WTC11 (cell line): ENCODE measurements at regions not wholly inside any gene's neighbourhood (a gene's known extent, or its start where the extent isn't known, plus 50 kb on each side); places are given as distances from the start of the nearest gene placed in this dataset.

Source experiments
- ATAC-seq: fragments of 200-7000 bp; cut with Tn5 transposase; 2 replicates; pipeline ENCODE4 v1.10.0; 2021; ENCODE audit warnings: mild to moderate bottlenecking, moderate library complexity
- CTCF ChIA-PET: fragments of 300-600 bp; sonication (Branson Sonifier 250); formaldehyde crosslinking; loops from one replicate; lab custom pipeline; 2021; ENCODE audit warnings: antibody characterized with exemption; lab: Charles Lee
- POLR2A ChIA-PET: fragments of 350-600 bp; sonication (Branson Sonifier 250); formaldehyde crosslinking; loops from one replicate; lab custom pipeline; 2021; ENCODE audit warnings: antibody characterized with exemption; lab: Charles Lee
- DNase-seq: peaks from one replicate; pipeline ENCODE4 v3.0.0; 2021; ENCODE audit warnings: low spot score
- H3K27ac Mint-ChIP-seq: 2 replicates; pipeline ENCODE4 v1.8.0; 2021; ENCODE audit warnings: mixed read lengths
- H3K27me3 Mint-ChIP-seq: 2 replicates; pipeline ENCODE4 v1.8.0; 2021; ENCODE audit warnings: low read depth, mild to moderate bottlenecking, moderate library complexity, mixed read lengths
- H3K36me3 Mint-ChIP-seq: 2 replicates; pipeline ENCODE4 v1.8.0; 2021; ENCODE audit warnings: mixed read lengths
- H3K4me1 Mint-ChIP-seq: 2 replicates; pipeline ENCODE4 v1.8.0; 2022; ENCODE audit warnings: mixed read lengths
- H3K4me3 Mint-ChIP-seq: 2 replicates; pipeline ENCODE4 v1.8.0; 2021; ENCODE audit warnings: mild to moderate bottlenecking, moderate library complexity, mixed read lengths
- H3K9me3 Mint-ChIP-seq: 2 replicates; pipeline ENCODE4 v1.8.0; 2021; ENCODE audit warnings: mixed read lengths
- CBFB ChIP-seq: sonication (generic); formaldehyde crosslinking; IDR thresholded peaks from 2 replicates; pipeline ENCODE4 v1.8.1; 2022; ENCODE audit warnings: mild to moderate bottlenecking, low read depth, missing genetic modification reagents
- FOXJ3 ChIP-seq: sonication (generic); formaldehyde crosslinking; IDR thresholded peaks from 2 replicates; pipeline ENCODE4 v1.9.0; 2021; ENCODE audit warnings: missing genetic modification reagents, mild to moderate bottlenecking, borderline replicate concordance
- GRHL2 ChIP-seq: fragments of 250-450 bp; sonication (Bioruptor Pico); IDR thresholded peaks from 2 replicates; pipeline ENCODE4 v1.8.0; 2022; ENCODE audit warnings: mild to moderate bottlenecking, moderate library complexity; ENCODE audit not compliant: insufficient replicate concordance, severe bottlenecking
- NFE2L1 ChIP-seq: sonication (generic); formaldehyde crosslinking; IDR thresholded peaks from 2 replicates; pipeline ENCODE4 v1.8.1; 2023; ENCODE audit warnings: missing genetic modification reagents
- NFYB ChIP-seq: sonication (generic); formaldehyde crosslinking; conservative IDR thresholded peaks from 2 replicates; pipeline ENCODE4 v1.8.0; 2022; ENCODE audit warnings: low read depth, missing genetic modification reagents
- SMAD3 ChIP-seq: sonication (generic); formaldehyde crosslinking; IDR thresholded peaks from 2 replicates; pipeline ENCODE4 v1.8.0; 2022; ENCODE audit warnings: missing genetic modification reagents, mild to moderate bottlenecking, borderline replicate concordance
- SP1 ChIP-seq: sonication (generic); formaldehyde crosslinking; conservative IDR thresholded peaks from 2 replicates; pipeline ENCODE4 v1.8.1; 2022; ENCODE audit warnings: missing genetic modification reagents
- ZNF138 ChIP-seq: sonication (generic); formaldehyde crosslinking; conservative IDR thresholded peaks from 2 replicates; pipeline ENCODE4 v1.8.1; 2022; ENCODE audit warnings: mild to moderate bottlenecking, moderate library complexity, missing genetic modification reagents
- ZNF671 ChIP-seq: fragments of 250-450 bp; sonication (Bioruptor Pico); IDR thresholded peaks from 2 replicates; pipeline ENCODE4 v1.8.0; 2021; ENCODE audit warnings: mild to moderate bottlenecking
- TF ChIP-seq, protein P1 (sequence below): sonication (generic); formaldehyde crosslinking; IDR thresholded peaks from 2 replicates; pipeline ENCODE4 v1.8.0; 2022; ENCODE audit warnings: missing genetic modification reagents
- TF ChIP-seq, protein P2 (sequence below): fragments of 250-450 bp; sonication (Bioruptor Pico); conservative IDR thresholded peaks from 2 replicates; pipeline ENCODE4 v1.9.0; 2021; ENCODE audit warnings: mild to moderate bottlenecking
- TF ChIP-seq, protein P3 (sequence below): sonication (generic); formaldehyde crosslinking; IDR thresholded peaks from 2 replicates; pipeline ENCODE4 v1.8.1; 2022; ENCODE audit warnings: low read depth, missing genetic modification reagents, borderline replicate concordance
- TF ChIP-seq, protein P4 (sequence below): sonication (generic); formaldehyde crosslinking; IDR thresholded peaks from 2 replicates; pipeline ENCODE4 v1.8.0; 2022; ENCODE audit warnings: mild to moderate bottlenecking, missing genetic modification reagents
- TF ChIP-seq, protein P5 (sequence below): sonication (generic); formaldehyde crosslinking; IDR thresholded peaks from 2 replicates; pipeline ENCODE4 v1.8.1; 2022; ENCODE audit warnings: mild to moderate bottlenecking, missing genetic modification reagents, moderate library complexity, borderline replicate concordance
- TF ChIP-seq, protein P6 (sequence below): sonication (generic); formaldehyde crosslinking; IDR thresholded peaks from 2 replicates; pipeline ENCODE4 v1.8.1; 2022; ENCODE audit warnings: mild to moderate bottlenecking, moderate library complexity, missing genetic modification reagents
- TF ChIP-seq, protein P7 (sequence below): sonication (generic); formaldehyde crosslinking; IDR thresholded peaks from 2 replicates; pipeline ENCODE4 v1.8.0; 2023; ENCODE audit warnings: missing genetic modification reagents

DNA sequence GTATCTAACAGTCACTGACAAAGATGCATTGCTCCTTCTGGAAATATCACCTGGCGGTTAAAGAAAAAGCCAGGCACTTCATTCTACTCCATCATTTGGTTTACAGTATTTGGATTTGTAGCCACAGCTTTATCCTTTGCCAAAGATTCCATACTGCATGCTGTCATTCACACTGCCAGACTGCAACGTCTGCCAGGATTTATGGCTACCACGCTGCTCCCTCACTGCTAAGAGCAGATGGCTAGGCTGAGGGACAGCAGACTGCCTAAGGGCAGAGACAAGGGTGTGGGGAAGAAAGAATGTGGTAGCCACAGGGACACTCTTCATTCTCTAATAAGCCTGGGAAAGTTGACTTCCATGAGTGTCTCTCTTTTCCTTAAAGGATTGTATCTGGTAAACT, 1047.0 kb downstream of the TUSC7 start (continued):
- TF ChIP-seq, protein P1, sequence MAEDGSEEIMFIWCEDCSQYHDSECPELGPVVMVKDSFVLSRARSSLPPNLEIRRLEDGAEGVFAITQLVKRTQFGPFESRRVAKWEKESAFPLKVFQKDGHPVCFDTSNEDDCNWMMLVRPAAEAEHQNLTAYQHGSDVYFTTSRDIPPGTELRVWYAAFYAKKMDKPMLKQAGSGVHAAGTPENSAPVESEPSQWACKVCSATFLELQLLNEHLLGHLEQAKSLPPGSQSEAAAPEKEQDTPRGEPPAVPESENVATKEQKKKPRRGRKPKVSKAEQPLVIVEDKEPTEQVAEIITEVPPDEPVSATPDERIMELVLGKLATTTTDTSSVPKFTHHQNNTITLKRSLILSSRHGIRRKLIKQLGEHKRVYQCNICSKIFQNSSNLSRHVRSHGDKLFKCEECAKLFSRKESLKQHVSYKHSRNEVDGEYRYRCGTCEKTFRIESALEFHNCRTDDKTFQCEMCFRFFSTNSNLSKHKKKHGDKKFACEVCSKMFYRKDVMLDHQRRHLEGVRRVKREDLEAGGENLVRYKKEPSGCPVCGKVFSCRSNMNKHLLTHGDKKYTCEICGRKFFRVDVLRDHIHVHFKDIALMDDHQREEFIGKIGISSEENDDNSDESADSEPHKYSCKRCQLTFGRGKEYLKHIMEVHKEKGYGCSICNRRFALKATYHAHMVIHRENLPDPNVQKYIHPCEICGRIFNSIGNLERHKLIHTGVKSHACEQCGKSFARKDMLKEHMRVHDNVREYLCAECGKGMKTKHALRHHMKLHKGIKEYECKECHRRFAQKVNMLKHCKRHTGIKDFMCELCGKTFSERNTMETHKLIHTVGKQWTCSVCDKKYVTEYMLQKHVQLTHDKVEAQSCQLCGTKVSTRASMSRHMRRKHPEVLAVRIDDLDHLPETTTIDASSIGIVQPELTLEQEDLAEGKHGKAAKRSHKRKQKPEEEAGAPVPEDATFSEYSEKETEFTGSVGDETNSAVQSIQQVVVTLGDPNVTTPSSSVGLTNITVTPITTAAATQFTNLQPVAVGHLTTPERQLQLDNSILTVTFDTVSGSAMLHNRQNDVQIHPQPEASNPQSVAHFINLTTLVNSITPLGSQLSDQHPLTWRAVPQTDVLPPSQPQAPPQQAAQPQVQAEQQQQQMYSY (CRISPR knock-in tag), result no peak
- TF ChIP-seq SP1 (CRISPR knock-in tag) (no peak), NFYB (no peak), GRHL2 (no peak)
- TF ChIP-seq, protein P2, sequence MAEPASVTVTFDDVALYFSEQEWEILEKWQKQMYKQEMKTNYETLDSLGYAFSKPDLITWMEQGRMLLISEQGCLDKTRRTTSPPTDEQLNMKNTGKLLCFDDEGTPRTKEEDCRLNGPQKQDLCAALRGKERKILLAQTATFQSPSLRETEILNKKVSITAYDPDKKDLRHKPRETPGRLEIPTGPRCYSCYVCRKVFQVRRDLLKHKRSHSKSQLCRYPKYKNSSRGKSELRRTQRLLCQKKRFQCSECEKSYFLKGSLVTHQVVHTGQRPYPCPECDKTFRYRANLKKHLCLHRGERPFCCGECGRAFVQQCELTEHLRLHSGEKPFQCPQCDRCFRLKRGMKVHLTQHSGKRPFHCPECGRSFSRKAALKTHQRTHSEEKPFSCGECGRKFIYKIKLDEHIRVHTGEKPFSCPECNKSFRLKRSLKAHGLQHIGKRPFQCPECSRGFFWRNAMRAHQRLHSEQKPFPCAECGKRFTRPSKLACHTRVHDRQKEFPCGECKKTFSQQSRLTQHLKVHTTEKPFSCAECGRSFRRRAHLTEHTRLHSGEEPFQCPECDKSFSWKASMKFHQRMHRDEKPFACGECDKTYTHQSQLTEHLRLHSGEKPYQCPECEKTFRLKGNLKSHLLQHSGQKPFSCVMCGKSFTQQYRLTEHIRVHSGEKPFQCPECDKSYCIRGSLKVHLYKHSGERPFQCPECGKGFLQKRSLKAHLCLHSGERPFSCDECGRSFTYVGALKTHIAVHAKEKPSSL (CRISPR knock-in tag), result no peak

DNA sequence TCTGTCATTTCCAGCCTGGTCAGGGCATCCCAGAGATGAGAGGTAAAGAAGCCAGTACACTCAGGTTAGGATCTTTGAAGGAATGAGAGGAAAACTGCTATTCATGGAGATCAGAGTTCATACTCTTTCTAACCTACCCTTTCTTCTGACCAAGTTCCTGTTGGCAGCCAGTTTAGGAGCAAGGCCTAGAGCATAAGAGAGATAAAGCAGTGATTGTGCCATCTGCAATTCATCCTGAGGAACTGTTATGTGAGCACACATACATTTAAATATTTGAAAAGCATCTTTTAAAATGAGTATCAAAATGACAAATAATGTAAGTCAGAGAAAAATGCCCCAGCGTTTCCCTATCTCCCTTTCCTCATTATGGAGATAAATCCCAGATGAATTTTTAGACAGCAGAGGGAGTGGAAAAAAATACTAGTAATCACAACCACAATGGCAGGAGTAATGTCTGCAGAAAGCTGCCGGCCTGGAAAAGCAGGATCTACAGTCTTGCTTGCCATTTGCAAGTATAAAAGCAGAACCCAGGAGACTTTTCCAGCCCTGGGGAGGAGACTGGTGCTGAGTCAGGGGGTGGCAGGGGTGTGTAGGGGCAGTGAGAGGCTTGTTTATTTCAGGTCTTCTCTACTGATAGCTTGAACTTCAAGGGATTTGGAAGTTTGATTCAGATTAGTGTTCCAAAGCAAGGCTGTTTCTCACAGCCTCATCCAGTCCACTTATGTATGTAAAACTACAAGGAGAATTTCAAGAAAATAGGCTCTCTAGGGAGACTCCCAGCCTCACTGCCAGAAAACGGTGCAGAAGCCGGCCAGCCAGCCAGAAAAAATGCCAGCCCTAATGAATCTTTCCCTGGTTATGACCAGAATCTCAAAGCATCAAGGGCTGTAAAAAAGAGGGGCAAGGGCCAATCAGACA, 1052.4 kb downstream of the TUSC7 start:
- Mint-ChIP-seq H3K4me1 (peaks cover 26% of the 10 kb centered on the region), H3K4me3 (no peak overlapping the region), H3K9me3 (peaks cover 5% of the 10 kb centered on the region; the same call in 1 of the 2 replicates), H3K27ac (no peak overlapping the region), H3K36me3 (no peaks in the 10 kb centered on the region), H3K27me3 (no peaks in the 10 kb centered on the region)
- TF ChIP-seq FOXJ3 (CRISPR knock-in tag) (no peak), NFE2L1 (CRISPR knock-in tag) (no peak), SMAD3 (CRISPR knock-in tag) (no peak)
- ATAC-seq (peak; percentile 65), DNase-seq (no peak)
- ChIA-PET CTCF (no interaction called here), POLR2A (no interaction called here)

DNA sequence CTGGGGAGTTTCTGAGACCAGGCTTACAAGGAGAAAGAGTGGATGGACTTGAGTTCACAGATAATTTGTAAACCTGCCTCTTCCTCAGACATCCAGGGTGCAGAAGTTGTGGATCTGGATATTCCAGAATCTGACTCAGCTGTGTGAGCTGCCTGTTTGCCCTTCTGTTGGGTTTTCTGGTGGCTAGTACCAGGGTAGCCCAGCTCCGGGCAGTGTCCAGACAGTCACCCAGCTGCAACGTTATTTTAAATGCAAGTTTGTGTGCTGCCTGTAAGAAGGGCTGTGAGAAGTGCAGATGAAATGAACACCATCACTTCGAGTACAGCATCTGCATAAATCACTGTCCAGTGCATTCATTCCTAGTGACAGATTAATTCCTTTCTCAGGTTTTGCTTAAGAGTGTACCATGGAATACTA, 1053.0 kb downstream of the TUSC7 start:
- Mint-ChIP-seq H3K9me3 (peaks cover 5% of the 10 kb centered on the region; the same call in 1 of the 2 replicates), H3K27ac (no peak overlapping the region)
- ATAC-seq, result no peak; the same call in 1 of the 2 replicates
- TF ChIP-seq, protein P1 (CRISPR knock-in tag), result no peak
- TF ChIP-seq, protein P3, sequence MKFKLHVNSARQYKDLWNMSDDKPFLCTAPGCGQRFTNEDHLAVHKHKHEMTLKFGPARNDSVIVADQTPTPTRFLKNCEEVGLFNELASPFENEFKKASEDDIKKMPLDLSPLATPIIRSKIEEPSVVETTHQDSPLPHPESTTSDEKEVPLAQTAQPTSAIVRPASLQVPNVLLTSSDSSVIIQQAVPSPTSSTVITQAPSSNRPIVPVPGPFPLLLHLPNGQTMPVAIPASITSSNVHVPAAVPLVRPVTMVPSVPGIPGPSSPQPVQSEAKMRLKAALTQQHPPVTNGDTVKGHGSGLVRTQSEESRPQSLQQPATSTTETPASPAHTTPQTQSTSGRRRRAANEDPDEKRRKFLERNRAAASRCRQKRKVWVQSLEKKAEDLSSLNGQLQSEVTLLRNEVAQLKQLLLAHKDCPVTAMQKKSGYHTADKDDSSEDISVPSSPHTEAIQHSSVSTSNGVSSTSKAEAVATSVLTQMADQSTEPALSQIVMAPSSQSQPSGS, result no peak
- TF ChIP-seq CBFB (no peak), ZNF671 (CRISPR knock-in tag) (no peak), ZNF138 (CRISPR knock-in tag) (no peak), SP1 (CRISPR knock-in tag) (no peak)
- TF ChIP-seq, protein P4, sequence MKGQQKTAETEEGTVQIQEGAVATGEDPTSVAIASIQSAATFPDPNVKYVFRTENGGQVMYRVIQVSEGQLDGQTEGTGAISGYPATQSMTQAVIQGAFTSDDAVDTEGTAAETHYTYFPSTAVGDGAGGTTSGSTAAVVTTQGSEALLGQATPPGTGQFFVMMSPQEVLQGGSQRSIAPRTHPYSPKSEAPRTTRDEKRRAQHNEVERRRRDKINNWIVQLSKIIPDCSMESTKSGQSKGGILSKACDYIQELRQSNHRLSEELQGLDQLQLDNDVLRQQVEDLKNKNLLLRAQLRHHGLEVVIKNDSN (CRISPR knock-in tag), result no peak
- TF ChIP-seq, protein P5, sequence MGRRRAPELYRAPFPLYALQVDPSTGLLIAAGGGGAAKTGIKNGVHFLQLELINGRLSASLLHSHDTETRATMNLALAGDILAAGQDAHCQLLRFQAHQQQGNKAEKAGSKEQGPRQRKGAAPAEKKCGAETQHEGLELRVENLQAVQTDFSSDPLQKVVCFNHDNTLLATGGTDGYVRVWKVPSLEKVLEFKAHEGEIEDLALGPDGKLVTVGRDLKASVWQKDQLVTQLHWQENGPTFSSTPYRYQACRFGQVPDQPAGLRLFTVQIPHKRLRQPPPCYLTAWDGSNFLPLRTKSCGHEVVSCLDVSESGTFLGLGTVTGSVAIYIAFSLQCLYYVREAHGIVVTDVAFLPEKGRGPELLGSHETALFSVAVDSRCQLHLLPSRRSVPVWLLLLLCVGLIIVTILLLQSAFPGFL (CRISPR knock-in tag), result no peak
- TF ChIP-seq, protein P6, sequence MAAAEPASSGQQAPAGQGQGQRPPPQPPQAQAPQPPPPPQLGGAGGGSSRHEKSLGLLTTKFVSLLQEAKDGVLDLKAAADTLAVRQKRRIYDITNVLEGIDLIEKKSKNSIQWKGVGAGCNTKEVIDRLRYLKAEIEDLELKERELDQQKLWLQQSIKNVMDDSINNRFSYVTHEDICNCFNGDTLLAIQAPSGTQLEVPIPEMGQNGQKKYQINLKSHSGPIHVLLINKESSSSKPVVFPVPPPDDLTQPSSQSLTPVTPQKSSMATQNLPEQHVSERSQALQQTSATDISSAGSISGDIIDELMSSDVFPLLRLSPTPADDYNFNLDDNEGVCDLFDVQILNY (CRISPR knock-in tag), result no peak
- TF ChIP-seq, protein P7, sequence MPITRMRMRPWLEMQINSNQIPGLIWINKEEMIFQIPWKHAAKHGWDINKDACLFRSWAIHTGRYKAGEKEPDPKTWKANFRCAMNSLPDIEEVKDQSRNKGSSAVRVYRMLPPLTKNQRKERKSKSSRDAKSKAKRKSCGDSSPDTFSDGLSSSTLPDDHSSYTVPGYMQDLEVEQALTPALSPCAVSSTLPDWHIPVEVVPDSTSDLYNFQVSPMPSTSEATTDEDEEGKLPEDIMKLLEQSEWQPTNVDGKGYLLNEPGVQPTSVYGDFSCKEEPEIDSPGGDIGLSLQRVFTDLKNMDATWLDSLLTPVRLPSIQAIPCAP (CRISPR knock-in tag), result no peak

More for the DNA sequence above, 1053.0 kb downstream of the TUSC7 start:
- POLR2A ChIA-PET, result no interaction called here
- no peak for DNase-seq
- Mint-ChIP-seq H3K36me3 (no peaks in the 10 kb centered on the region), H3K27me3 (no peaks in the 10 kb centered on the region), H3K4me1 (peaks cover 26% of the 10 kb centered on the region), H3K4me3 (no peak overlapping the region)
- CTCF ChIA-PET, result no interaction called here
